ENCODE measurements at regions not wholly inside any gene's neighbourhood (a gene's known extent, or its start where the extent isn't known, plus 50 kb on each side); places are given as distances from the start of the nearest gene placed in this dataset.
"Not testable (repeated sequence)": the region's sequence is repeated elsewhere in the genome, so short reads cannot be mapped to it uniquely, and the experiment has no call there.

- DNase-seq: no peak
These were observed 53.8 kb upstream of the C2CD4B start for GRCh38 chr15:62218841-62219240.

- no peak for DNase-seq
These were observed 54.7 kb upstream of the C2CD4B start for GRCh38 chr15:62219799-62220198.

GRCh38 chr15:62223020-62223419 is 57.9 kb upstream of the C2CD4B start:
- no peak for DNase-seq

GRCh38 chr15:62228604-62229003 is 63.5 kb upstream of the C2CD4B start:
- no peak for DNase-seq

GRCh38 chr15:62231856-62232255 is 66.8 kb upstream of the C2CD4B start:
- DNase-seq: no peak

- no peak for DNase-seq
These were observed 75.3 kb upstream of the C2CD4B start for GRCh38 chr15:62240121-62241096.

- no peak for DNase-seq
These were observed 76.2 kb upstream of the C2CD4B start for GRCh38 chr15:62241135-62241770.

GRCh38 chr15:62242999-62243398 is 77.9 kb upstream of the C2CD4B start:
- no peak for DNase-seq

GRCh38 chr15:62244762-62245161 is 79.7 kb upstream of the C2CD4B start:
- no peak for DNase-seq

GRCh38 chr15:62248277-62248984 is 83.3 kb upstream of the C2CD4B start:
- no peak for DNase-seq

GRCh38 chr15:62249501-62249900 is 84.4 kb upstream of the C2CD4B start:
- DNase-seq: no peak

- no peak for DNase-seq
These were observed 85.1 kb upstream of the C2CD4B start for GRCh38 chr15:62250186-62250585.

GRCh38 chr15:62250978-62251377 is 85.9 kb upstream of the C2CD4B start:
- no peak for DNase-seq

GRCh38 chr15:62253294-62253693 is 88.2 kb upstream of the C2CD4B start:
- no peak for DNase-seq

- DNase-seq: no peak
These were observed 89.3 kb upstream of the C2CD4B start for GRCh38 chr15:62254137-62254934.

GRCh38 chr15:62256430-62256829 is 91.3 kb upstream of the C2CD4B start:
- not testable (repeated sequence) for DNase-seq

GRCh38 chr15:62257996-62258521 is 93.0 kb upstream of the C2CD4B start:
- DNase-seq: no peak

- no peak for DNase-seq
These were observed 97.3 kb upstream of the C2CD4B start for GRCh38 chr15:62262305-62262941.

- no peak for DNase-seq
These were observed 99.1 kb upstream of the C2CD4B start for GRCh38 chr15:62264196-62264595.

- DNase-seq: no peak
These were observed 104.4 kb upstream of the C2CD4B start for GRCh38 chr15:62269504-62269903.

- DNase-seq: no peak
These were observed 105.3 kb upstream of the C2CD4B start for GRCh38 chr15:62270216-62270921.

Data from DMS79 treated with DMSO at 0.1 percent for 48 hours (cell line).